ENCODE measurements at regions not wholly inside any gene's neighbourhood (a gene's known extent, or its start where the extent isn't known, plus 50 kb on each side); places are given as distances from the start of the nearest gene placed in this dataset.

DNA sequence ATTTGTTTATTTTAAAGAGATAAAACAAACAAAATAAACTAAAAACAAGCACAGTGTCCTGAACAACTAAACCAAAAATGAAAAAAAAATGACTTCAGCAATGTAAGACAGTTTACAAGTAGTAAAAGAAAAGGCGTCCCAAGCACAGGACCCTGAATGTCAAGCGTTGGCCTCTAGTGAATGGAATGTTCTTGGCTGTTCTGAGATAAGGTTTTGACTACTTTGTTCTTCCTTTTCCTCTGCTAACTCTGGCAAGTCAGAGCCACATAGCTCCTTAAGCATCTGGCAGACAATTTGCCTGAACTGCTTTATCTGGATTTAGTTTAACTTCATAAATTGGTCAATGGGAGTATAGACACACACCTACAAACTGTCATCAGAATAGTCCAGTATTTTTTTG lies 655.2 kb downstream of the ANXA1 start:
- no peaks in the 10 kb centered on the region for H3K4me1 ChIP-seq
- no peak overlapping the region for H3K4me3 ChIP-seq (ENCODE audit: low read depth, low read length)
- POLR2A ChIA-PET = no interaction called here
- Mint-ChIP-seq H3K36me3 (ENCODE audit: insufficient read depth, unreplicated experiment) (no peaks in the 10 kb centered on the region), H3K27ac (ENCODE audit: unreplicated experiment) (no peak overlapping the region), H3K27me3 (ENCODE audit: insufficient read depth, unreplicated experiment) (no peaks in the 10 kb centered on the region), H3K4me1 (ENCODE audit: low read depth, unreplicated experiment) (no peaks in the 10 kb centered on the region), H3K4me3 (ENCODE audit: unreplicated experiment) (no peak overlapping the region), H3K9me3 (ENCODE audit: unreplicated experiment) (no peaks in the 10 kb centered on the region)
- no peak for DNase-seq
- intact Hi-C loops (cut with micrococcal nuclease; ENCODE audit: unreplicated experiment) = no loop called here
- H3K9me3 ChIP-seq = no peaks in the 10 kb centered on the region
- CTCF ChIA-PET = no interaction called here
- no peak for TF ChIP-seq CTCF (IDR thresholded peaks at IDR 0.05; ENCODE audit: insufficient read depth in 1 of 2, low read depth in 1 of 2, low read length in 1 of 2, severe bottlenecking in 1 of 2, unreplicated experiment in 1 of 2)
- H3K27me3 ChIP-seq (replicated peaks; ENCODE audit: control insufficient read depth, insufficient read depth, low read length) = no peaks in the 10 kb centered on the region
- H3K36me3 ChIP-seq (ENCODE audit: control insufficient read depth, insufficient read depth, low read length) = no peaks in the 10 kb centered on the region
- BruUV-seq (replicated peaks) = no TSS peak

DNA sequence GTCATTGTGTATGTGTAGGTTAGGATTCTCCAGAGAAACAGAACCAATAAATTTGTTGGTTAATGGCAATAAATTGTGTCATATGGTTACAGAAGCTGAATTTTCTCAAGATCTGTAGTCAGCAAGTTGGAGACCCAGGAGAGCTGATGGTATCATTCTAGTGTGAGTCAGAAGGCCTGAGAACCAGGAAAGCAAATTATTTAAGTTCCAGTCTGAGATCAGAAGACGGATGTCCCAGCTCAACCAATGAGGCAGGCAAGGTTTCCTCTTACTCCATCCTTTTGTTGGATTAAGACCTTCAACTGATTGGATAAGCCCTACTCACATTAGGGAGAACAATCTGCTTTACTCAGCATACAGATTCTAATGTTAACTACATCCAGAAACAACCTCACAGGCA lies 656.3 kb downstream of the ANXA1 start:
- no TSS peak for BruUV-seq (replicated peaks)
- Histone ChIP-seq H3K27me3 (replicated peaks; ENCODE audit: control insufficient read depth, insufficient read depth, low read length) (no peaks in the 10 kb centered on the region), H3K4me1 (no peaks in the 10 kb centered on the region), H3K36me3 (ENCODE audit: control insufficient read depth, insufficient read depth, low read length) (no peaks in the 10 kb centered on the region), H3K9me3 (no peaks in the 10 kb centered on the region), H3K4me3 (ENCODE audit: low read depth, low read length) (no peak overlapping the region)
- CTCF ChIA-PET = no interaction called here
- no peak overlapping the region for H3K27ac Mint-ChIP-seq (ENCODE audit: unreplicated experiment)
- DNase-seq = no peak
- no peaks in the 10 kb centered on the region for H3K36me3 Mint-ChIP-seq (ENCODE audit: insufficient read depth, unreplicated experiment)
- TF ChIP-seq CTCF (IDR thresholded peaks at IDR 0.05; ENCODE audit: insufficient read depth in 1 of 2, low read depth in 1 of 2, low read length in 1 of 2, severe bottlenecking in 1 of 2, unreplicated experiment in 1 of 2) = no peak
- POLR2A ChIA-PET = no interaction called here
- H3K27me3 Mint-ChIP-seq (ENCODE audit: insufficient read depth, unreplicated experiment) = no peaks in the 10 kb centered on the region
- intact Hi-C loops (cut with micrococcal nuclease; ENCODE audit: unreplicated experiment) = no loop called here
- no peaks in the 10 kb centered on the region for H3K9me3 Mint-ChIP-seq (ENCODE audit: unreplicated experiment)
- H3K4me3 Mint-ChIP-seq (ENCODE audit: unreplicated experiment) = no peak overlapping the region
- no peaks in the 10 kb centered on the region for H3K4me1 Mint-ChIP-seq (ENCODE audit: low read depth, unreplicated experiment)

- TF ChIP-seq CTCF (IDR thresholded peaks at IDR 0.05; ENCODE audit: insufficient read depth in 1 of 2, low read depth in 1 of 2, low read length in 1 of 2, severe bottlenecking in 1 of 2, unreplicated experiment in 1 of 2) = no peak
- Histone ChIP-seq H3K9me3 (no peaks in the 10 kb centered on the region), H3K27me3 (replicated peaks; ENCODE audit: control insufficient read depth, insufficient read depth, low read length) (no peaks in the 10 kb centered on the region), H3K36me3 (ENCODE audit: control insufficient read depth, insufficient read depth, low read length) (no peaks in the 10 kb centered on the region), H3K4me3 (ENCODE audit: low read depth, low read length) (no peak overlapping the region), H3K4me1 (no peaks in the 10 kb centered on the region)
- Mint-ChIP-seq H3K4me3 (ENCODE audit: unreplicated experiment) (no peak overlapping the region), H3K27me3 (ENCODE audit: insufficient read depth, unreplicated experiment) (peaks cover 3% of the 10 kb centered on the region), H3K9me3 (ENCODE audit: unreplicated experiment) (no peaks in the 10 kb centered on the region), H3K36me3 (ENCODE audit: insufficient read depth, unreplicated experiment) (peaks cover 5% of the 10 kb centered on the region), H3K27ac (ENCODE audit: unreplicated experiment) (no peak overlapping the region), H3K4me1 (ENCODE audit: low read depth, unreplicated experiment) (no peaks in the 10 kb centered on the region)
- CTCF ChIA-PET = no interaction called here
- no peak for DNase-seq
- POLR2A ChIA-PET = no interaction called here
- BruUV-seq (replicated peaks) = no TSS peak
- intact Hi-C loops (cut with micrococcal nuclease; ENCODE audit: unreplicated experiment) = no loop called here
These were observed 659.0 kb downstream of the ANXA1 start for GRCh38 chr9:73810585-73811215.

Data from Caco-2 (cell line).